COLO829 (cell line): ENCODE measurements at regions not wholly inside any gene's neighbourhood (a gene's known extent, or its start where the extent isn't known, plus 50 kb on each side); places are given as distances from the start of the nearest gene placed in this dataset.
A peak's percentile ranks its signal among the peaks of the same experiment; 100 is the strongest.
"Not testable (repeated sequence)": the region's sequence is repeated elsewhere in the genome, so short reads cannot be mapped to it uniquely, and the experiment has no call there.

Experiments used
- DNase-seq: peaks from one replicate; pipeline ENCODE4 v3.0.0; 2012; ENCODE audit warnings: low spot score

- DNase-seq, result no peak
Measured at GRCh38 chr14:88064841-88065240, 59.9 kb downstream of the GPR65 start.

GRCh38 chr14:88069677-88070076 is 64.7 kb downstream of the GPR65 start:
- no peak for DNase-seq

DNA sequence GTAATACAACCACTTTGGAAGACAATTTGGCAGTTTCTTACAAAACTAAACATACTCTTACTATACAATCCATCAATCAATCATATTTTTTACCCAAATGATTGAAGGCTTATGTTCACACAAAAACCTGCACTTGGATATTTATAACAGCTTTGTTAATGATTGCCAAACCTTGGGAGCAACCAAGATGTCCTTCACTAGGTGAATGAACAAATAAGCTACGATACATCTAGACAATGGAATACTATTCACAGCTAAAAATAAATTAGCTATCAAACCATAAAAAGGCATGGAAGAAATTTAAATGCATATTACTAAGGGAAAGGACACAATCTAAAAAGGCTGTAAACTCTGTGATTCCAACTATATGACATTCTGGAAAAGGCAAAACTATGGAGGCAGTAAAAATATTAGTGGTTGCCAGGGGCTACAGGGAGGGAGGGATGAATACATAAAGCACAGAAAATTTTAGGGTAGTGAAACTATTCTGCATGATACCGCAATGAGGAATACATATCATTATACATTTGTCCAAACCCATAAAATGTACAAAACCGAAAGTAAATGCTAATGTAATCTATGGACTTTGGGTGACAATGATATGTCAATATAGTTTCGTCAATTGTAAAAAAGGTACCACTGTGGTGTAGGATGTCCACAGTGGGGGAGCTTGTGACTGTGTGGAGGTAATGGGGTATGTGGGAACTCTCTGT is 70.5 kb downstream of the GPR65 start:
- DNase-seq, result no peak

GRCh38 chr14:88078525-88078924 is 73.6 kb downstream of the GPR65 start:
- DNase-seq, result no peak

- no peak for DNase-seq
Measured at GRCh38 chr14:88079624-88080023, 74.7 kb downstream of the GPR65 start.

GRCh38 chr14:88085736-88086135 is 80.8 kb downstream of the GPR65 start:
- no peak for DNase-seq

- no peak for DNase-seq
Measured at GRCh38 chr14:88089445-88089844, 84.5 kb downstream of the GPR65 start.

GRCh38 chr14:88092529-88092928 is 87.6 kb downstream of the GPR65 start:
- DNase-seq, result no peak

GRCh38 chr14:88095791-88096190 is 90.9 kb downstream of the GPR65 start:
- DNase-seq, result no peak

DNA sequence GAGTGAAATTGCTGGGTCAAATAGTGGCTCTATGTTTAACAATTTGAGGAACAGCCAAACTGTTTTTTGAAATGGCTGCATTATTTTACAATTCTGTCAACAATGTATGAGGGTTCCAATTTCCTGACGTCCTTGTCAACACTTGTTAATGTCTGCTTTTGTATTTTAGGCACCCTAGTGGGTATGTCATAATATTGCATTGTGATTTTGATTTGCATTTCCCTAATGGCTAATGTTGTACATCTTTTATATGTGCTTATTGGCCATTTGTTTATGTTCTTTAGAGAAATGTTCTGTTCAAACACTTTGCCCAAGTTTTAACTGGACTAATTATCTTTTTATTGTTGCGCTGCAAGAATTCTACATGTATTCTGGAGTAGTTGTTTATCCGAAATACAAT is 93.2 kb downstream of the GPR65 start:
- no peak for DNase-seq

DNA sequence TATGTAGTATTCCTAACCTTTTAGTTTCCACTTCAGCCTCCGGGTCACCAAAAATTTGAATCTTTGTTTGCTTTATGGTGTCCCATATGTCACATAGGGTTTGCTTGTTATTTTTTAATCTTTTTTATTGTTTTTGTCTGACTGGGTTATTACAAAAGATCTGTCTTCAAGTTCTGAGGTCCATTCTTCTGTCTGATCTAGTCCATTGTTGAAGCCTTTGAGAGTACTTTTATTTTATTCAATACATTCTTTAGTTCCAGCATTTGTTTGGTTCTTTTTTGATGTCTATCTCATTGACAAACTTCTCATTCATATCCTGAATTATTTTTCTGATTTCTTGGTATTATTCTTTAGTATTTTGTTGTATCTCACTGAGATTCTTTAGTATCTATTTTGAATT is 99.8 kb downstream of the GPR65 start:
- DNase-seq, result no peak

DNA sequence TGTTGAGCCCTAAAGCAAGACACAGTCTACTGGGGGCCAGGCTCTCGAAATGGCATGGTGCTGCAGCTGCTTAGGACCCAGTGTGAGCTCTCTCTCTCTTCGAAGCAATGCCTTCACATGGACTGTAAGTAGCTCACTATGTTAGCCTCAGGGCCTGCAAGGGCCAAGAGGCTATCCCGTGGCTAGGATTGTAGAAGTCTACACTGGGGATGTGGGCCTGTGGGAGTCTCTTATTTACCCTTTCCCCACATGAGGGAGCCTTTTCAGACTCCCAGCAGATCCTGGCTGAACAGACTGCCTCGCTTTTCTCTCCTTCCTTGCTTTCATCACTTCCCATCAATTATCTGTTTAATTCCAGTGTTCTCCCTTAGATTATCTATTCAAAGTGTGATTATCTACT is 101.4 kb downstream of the GPR65 start:
- DNase-seq, result no peak

GRCh38 chr14:88127669-88128068 is 122.7 kb downstream of the GPR65 start:
- not testable (repeated sequence) for DNase-seq

DNA sequence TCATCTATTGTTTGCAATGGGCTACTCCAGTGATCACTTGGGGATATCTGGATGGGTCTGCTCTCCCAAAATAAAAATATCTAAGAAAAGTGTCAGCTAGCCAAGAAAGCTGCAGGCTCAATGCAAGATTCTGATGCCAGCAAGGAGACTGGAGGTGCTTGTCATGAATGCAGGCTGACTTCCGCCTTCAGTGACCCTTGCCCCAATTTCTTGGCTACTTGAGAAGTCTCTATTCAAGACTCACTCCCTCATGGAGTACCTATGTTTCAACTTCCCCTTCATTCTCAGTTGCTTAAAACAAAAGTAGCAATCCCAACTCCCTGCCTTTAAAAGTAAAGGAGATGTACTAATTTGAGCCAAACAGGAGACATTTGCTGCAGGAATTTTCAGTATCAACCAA is 123.9 kb downstream of the GPR65 start:
- no peak for DNase-seq

- peak; percentile 6 for DNase-seq
Measured at GRCh38 chr14:88129306-88130056, 124.5 kb downstream of the GPR65 start.

- DNase-seq, result no peak
Measured at GRCh38 chr14:88130057-88130432, 125.1 kb downstream of the GPR65 start.
